Activated naive CD8-positive, alpha-beta T cell treated with anti-CD3 and anti-CD28 coated beads, Interleukin-2, amount 10 ng/mL, durations not matched to agents 7 days and 5 days (primary cell): ENCODE measurements at regions not wholly inside any gene's neighbourhood (a gene's known extent, or its start where the extent isn't known, plus 50 kb on each side); places are given as distances from the start of the nearest gene placed in this dataset.

Experiments used
- ATAC-seq: fragments of 150-1000 bp; cut with Tn5 transposase; one replicate; pipeline ENCODE4 v1.10.0; 2021; ENCODE audit warnings: low read depth, moderate library complexity
- POLR2A ChIA-PET: fragments of 350-600 bp; sonication (Branson Sonifier 250); formaldehyde crosslinking; loops from one replicate; lab custom pipeline; 2021; ENCODE audit warnings: antibody characterized with exemption; lab: Charles Lee
- DNase-seq: peaks from one replicate; pipeline ENCODE4 v3.0.0; 2021
- H3K27ac Mint-ChIP-seq: one replicate; pipeline ENCODE4 v1.8.0; 2022; ENCODE audit warnings: mild to moderate bottlenecking, mixed read lengths
- H3K27me3 Mint-ChIP-seq: one replicate; pipeline ENCODE4 v1.8.0; 2022; ENCODE audit warnings: mild to moderate bottlenecking, moderate library complexity, mixed read lengths
- H3K36me3 Mint-ChIP-seq: one replicate; pipeline ENCODE4 v1.8.0; 2021; ENCODE audit warnings: mild to moderate bottlenecking, mixed read lengths
- H3K4me1 Mint-ChIP-seq: one replicate; pipeline ENCODE4 v1.8.0; 2021; ENCODE audit warnings: mixed read lengths
- H3K4me3 Mint-ChIP-seq: one replicate; pipeline ENCODE4 v1.8.0; 2022; ENCODE audit warnings: mild to moderate bottlenecking, moderate library complexity, mixed read lengths
- H3K9me3 Mint-ChIP-seq: one replicate; pipeline ENCODE4 v1.8.0; 2021; ENCODE audit warnings: mixed read lengths

GRCh38 chr1:218613105-218613504 is 268.0 kb downstream of the TGFB2 start:
- Mint-ChIP-seq H3K4me3 (no peak overlapping the region), H3K27ac (no peak overlapping the region), H3K9me3 (peaks cover 5% of the 10 kb centered on the region), H3K27me3 (peaks cover 2% of the 10 kb centered on the region), H3K4me1 (no peaks in the 10 kb centered on the region), H3K36me3 (no peaks in the 10 kb centered on the region)
- POLR2A ChIA-PET = no interaction called here
- ATAC-seq (no peak), DNase-seq (no peak)

GRCh38 chr1:218614031-218614430 is 268.9 kb downstream of the TGFB2 start:
- POLR2A ChIA-PET = no interaction called here
- H3K27ac Mint-ChIP-seq = no peak overlapping the region

GRCh38 chr1:218616681-218617080 is 271.5 kb downstream of the TGFB2 start:
- POLR2A ChIA-PET = no interaction called here
- peaks cover 2% of the 10 kb centered on the region for H3K27me3 Mint-ChIP-seq
- H3K27ac Mint-ChIP-seq = no peak overlapping the region
- no peaks in the 10 kb centered on the region for H3K9me3 Mint-ChIP-seq
- no peaks in the 10 kb centered on the region for H3K4me1 Mint-ChIP-seq
- H3K36me3 Mint-ChIP-seq = no peaks in the 10 kb centered on the region
- H3K4me3 Mint-ChIP-seq = no peak overlapping the region
- ATAC-seq (no peak), DNase-seq (no peak)

More at GRCh38 chr1:218614031-218614430, 268.9 kb downstream of the TGFB2 start:
- ATAC-seq (no peak), DNase-seq (no peak)
- Mint-ChIP-seq H3K27me3 (peaks cover 2% of the 10 kb centered on the region), H3K9me3 (peaks cover 2% of the 10 kb centered on the region), H3K36me3 (no peaks in the 10 kb centered on the region), H3K4me1 (no peaks in the 10 kb centered on the region), H3K4me3 (no peak overlapping the region)

GRCh38 chr1:218617986-218618385 is 272.9 kb downstream of the TGFB2 start:
- no peaks in the 10 kb centered on the region for H3K36me3 Mint-ChIP-seq
- no peak for ATAC-seq
- H3K27ac Mint-ChIP-seq = no peak overlapping the region
- no peaks in the 10 kb centered on the region for H3K9me3 Mint-ChIP-seq
- POLR2A ChIA-PET = no interaction called here
- no peak overlapping the region for H3K4me3 Mint-ChIP-seq
- H3K4me1 Mint-ChIP-seq = no peaks in the 10 kb centered on the region
- DNase-seq = no peak
- no peaks in the 10 kb centered on the region for H3K27me3 Mint-ChIP-seq

GRCh38 chr1:218620956-218621355 is 275.8 kb downstream of the TGFB2 start:
- Mint-ChIP-seq H3K4me3 (no peak overlapping the region), H3K27ac (no peak overlapping the region), H3K27me3 (no peaks in the 10 kb centered on the region), H3K9me3 (no peaks in the 10 kb centered on the region), H3K36me3 (no peaks in the 10 kb centered on the region), H3K4me1 (no peaks in the 10 kb centered on the region)
- ATAC-seq (no peak), DNase-seq (no peak)
- POLR2A ChIA-PET = no interaction called here

GRCh38 chr1:218624052-218624451 is 278.9 kb downstream of the TGFB2 start:
- no peaks in the 10 kb centered on the region for H3K36me3 Mint-ChIP-seq
- no peak overlapping the region for H3K27ac Mint-ChIP-seq
- peaks cover 4% of the 10 kb centered on the region for H3K9me3 Mint-ChIP-seq
- ATAC-seq (no peak), DNase-seq (no peak)
- no peak overlapping the region for H3K4me3 Mint-ChIP-seq
- POLR2A ChIA-PET = no interaction called here
- H3K27me3 Mint-ChIP-seq = no peaks in the 10 kb centered on the region
- no peaks in the 10 kb centered on the region for H3K4me1 Mint-ChIP-seq

GRCh38 chr1:218625393-218625792 is 280.3 kb downstream of the TGFB2 start:
- DNase-seq = no peak
- ATAC-seq = no peak
- POLR2A ChIA-PET = no interaction called here
- Mint-ChIP-seq H3K27ac (no peak overlapping the region), H3K9me3 (peaks cover 8% of the 10 kb centered on the region), H3K27me3 (no peaks in the 10 kb centered on the region), H3K36me3 (no peaks in the 10 kb centered on the region), H3K4me3 (no peak overlapping the region), H3K4me1 (no peaks in the 10 kb centered on the region)

- Mint-ChIP-seq H3K9me3 (peaks cover 16% of the 10 kb centered on the region), H3K4me3 (no peak overlapping the region), H3K4me1 (no peaks in the 10 kb centered on the region), H3K27me3 (no peaks in the 10 kb centered on the region), H3K36me3 (no peaks in the 10 kb centered on the region), H3K27ac (no peak overlapping the region)
- DNase-seq = no peak
- ATAC-seq = no peak
- POLR2A ChIA-PET = no interaction called here
Measured at GRCh38 chr1:218633238-218633988, 288.3 kb downstream of the TGFB2 start.

- Mint-ChIP-seq H3K4me1 (no peaks in the 10 kb centered on the region), H3K4me3 (no peak overlapping the region), H3K9me3 (peaks cover 14% of the 10 kb centered on the region), H3K36me3 (no peaks in the 10 kb centered on the region), H3K27ac (no peak overlapping the region), H3K27me3 (no peaks in the 10 kb centered on the region)
- POLR2A ChIA-PET = no interaction called here
- DNase-seq = no peak
- no peak for ATAC-seq
Measured at GRCh38 chr1:218634212-218634611, 289.1 kb downstream of the TGFB2 start.

- Mint-ChIP-seq H3K4me1 (no peaks in the 10 kb centered on the region), H3K27me3 (no peaks in the 10 kb centered on the region), H3K4me3 (no peak overlapping the region), H3K36me3 (no peaks in the 10 kb centered on the region), H3K9me3 (peaks cover 5% of the 10 kb centered on the region), H3K27ac (no peak overlapping the region)
- POLR2A ChIA-PET = no interaction called here
- ATAC-seq (no peak), DNase-seq (no peak)
Measured at GRCh38 chr1:218636548-218636947, 291.4 kb downstream of the TGFB2 start.

GRCh38 chr1:218640173-218640572 is 295.0 kb downstream of the TGFB2 start:
- Mint-ChIP-seq H3K4me3 (no peak overlapping the region), H3K36me3 (no peaks in the 10 kb centered on the region), H3K9me3 (no peaks in the 10 kb centered on the region), H3K4me1 (no peaks in the 10 kb centered on the region), H3K27me3 (no peaks in the 10 kb centered on the region), H3K27ac (no peak overlapping the region)
- POLR2A ChIA-PET = no interaction called here
- ATAC-seq (no peak), DNase-seq (no peak)

- POLR2A ChIA-PET = no interaction called here
- Mint-ChIP-seq H3K27ac (no peak overlapping the region), H3K27me3 (no peaks in the 10 kb centered on the region), H3K36me3 (no peaks in the 10 kb centered on the region), H3K4me3 (no peak overlapping the region), H3K9me3 (no peaks in the 10 kb centered on the region), H3K4me1 (no peaks in the 10 kb centered on the region)
- no peak for DNase-seq
- no peak for ATAC-seq
Measured at GRCh38 chr1:218642033-218642948, 297.2 kb downstream of the TGFB2 start.

- no peak for ATAC-seq
- Mint-ChIP-seq H3K9me3 (no peaks in the 10 kb centered on the region), H3K36me3 (no peaks in the 10 kb centered on the region), H3K27ac (no peak overlapping the region), H3K4me3 (no peak overlapping the region), H3K27me3 (no peaks in the 10 kb centered on the region), H3K4me1 (no peaks in the 10 kb centered on the region)
- POLR2A ChIA-PET = no interaction called here
- no peak for DNase-seq
Measured at GRCh38 chr1:218643281-218643680, 298.1 kb downstream of the TGFB2 start.

- H3K4me1 Mint-ChIP-seq = no peaks in the 10 kb centered on the region
- no peak overlapping the region for H3K27ac Mint-ChIP-seq
- H3K36me3 Mint-ChIP-seq = no peaks in the 10 kb centered on the region
- ATAC-seq (no peak), DNase-seq (no peak)
- H3K4me3 Mint-ChIP-seq = no peak overlapping the region
- H3K27me3 Mint-ChIP-seq = no peaks in the 10 kb centered on the region
- POLR2A ChIA-PET = no interaction called here
- no peaks in the 10 kb centered on the region for H3K9me3 Mint-ChIP-seq
Measured at GRCh38 chr1:218643926-218644325, 298.8 kb downstream of the TGFB2 start.
